ENCODE measurements at regions not wholly inside any gene's neighbourhood (a gene's known extent, or its start where the extent isn't known, plus 50 kb on each side); places are given as distances from the start of the nearest gene placed in this dataset.

- no peaks in the 10 kb centered on the region for H3K36me3 Mint-ChIP-seq (ENCODE audit: low read depth)
- H3K9me3 Mint-ChIP-seq: peaks cover 23% of the 10 kb centered on the region
- H3K4me1 Mint-ChIP-seq (ENCODE audit: low read depth): no peaks in the 10 kb centered on the region
- H3K4me3 Mint-ChIP-seq: no peak overlapping the region
- H3K27me3 Mint-ChIP-seq: peaks cover 3% of the 10 kb centered on the region
- H3K27ac Mint-ChIP-seq: no peak overlapping the region
These were observed 268.2 kb downstream of the SH3GL2 start for GRCh38 chr9:17846948-17847655.

DNA sequence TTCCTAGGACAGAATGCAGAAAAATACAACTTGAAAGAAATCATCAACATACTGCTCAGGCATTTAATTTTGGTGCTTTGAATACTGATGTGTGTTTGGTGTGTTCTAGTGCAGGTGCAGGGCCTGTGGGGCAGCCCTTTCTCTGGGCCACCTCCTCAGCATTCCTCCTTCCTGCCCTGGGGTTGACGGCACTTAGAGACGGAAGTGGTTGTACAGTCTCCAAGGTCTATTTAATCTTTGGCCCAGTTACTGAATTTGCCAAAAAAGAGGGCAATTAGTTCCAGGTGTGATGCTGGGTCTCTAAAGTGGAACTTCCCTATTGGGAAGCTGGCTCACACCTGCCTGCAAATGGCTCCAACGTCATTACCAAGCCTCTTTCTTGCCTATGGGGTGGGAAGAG, 269.0 kb downstream of the SH3GL2 start:
- H3K9me3 Mint-ChIP-seq: peaks cover 23% of the 10 kb centered on the region
- H3K36me3 Mint-ChIP-seq (ENCODE audit: low read depth): no peaks in the 10 kb centered on the region
- peaks cover 3% of the 10 kb centered on the region for H3K27me3 Mint-ChIP-seq
- no peaks in the 10 kb centered on the region for H3K4me1 Mint-ChIP-seq (ENCODE audit: low read depth)
- no peak overlapping the region for H3K4me3 Mint-ChIP-seq
- no peak overlapping the region for H3K27ac Mint-ChIP-seq

DNA sequence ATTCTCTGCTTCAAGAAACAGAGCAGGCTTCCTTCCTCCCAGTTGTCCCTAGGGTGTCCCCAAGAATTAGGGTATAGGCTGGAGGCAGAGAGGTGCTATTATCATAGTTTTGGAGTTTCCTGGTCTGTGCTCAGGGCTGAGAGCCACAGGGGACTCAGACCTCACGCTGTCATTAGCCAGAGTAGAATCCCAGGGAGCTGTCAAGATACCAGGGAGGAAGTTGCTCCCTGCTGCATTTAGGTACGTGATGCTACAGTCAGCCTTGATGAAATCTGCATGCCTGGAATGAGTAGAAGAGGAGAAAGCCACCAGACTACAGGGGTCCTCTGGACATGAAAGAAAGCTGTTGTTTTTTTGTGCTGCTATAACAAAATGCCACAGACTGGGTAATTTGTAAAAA, 273.2 kb downstream of the SH3GL2 start:
- Mint-ChIP-seq H3K27me3 (peaks cover 3% of the 10 kb centered on the region), H3K36me3 (ENCODE audit: low read depth) (no peaks in the 10 kb centered on the region), H3K4me1 (ENCODE audit: low read depth) (no peaks in the 10 kb centered on the region), H3K27ac (no peak overlapping the region), H3K9me3 (peaks cover 16% of the 10 kb centered on the region), H3K4me3 (no peak overlapping the region)

DNA sequence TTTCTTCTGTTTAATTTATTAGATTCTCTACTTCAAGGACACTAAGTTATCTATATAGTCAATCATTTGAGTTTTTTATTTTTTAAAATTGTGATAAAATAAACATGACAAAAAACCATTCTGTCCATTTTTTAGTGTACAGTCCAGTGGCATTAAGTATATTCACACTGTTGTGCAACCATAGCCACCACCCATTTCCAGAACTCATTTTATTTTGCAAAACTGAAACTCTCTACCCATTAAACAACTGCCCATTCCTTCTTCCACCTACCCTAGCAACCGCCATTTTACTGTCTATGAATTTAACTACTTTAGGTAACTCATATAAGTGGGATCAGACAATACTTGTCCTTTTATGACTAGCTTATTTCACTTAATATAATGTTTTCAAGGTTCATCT, 275.6 kb downstream of the SH3GL2 start:
- Mint-ChIP-seq H3K4me3 (no peak overlapping the region), H3K27me3 (no peaks in the 10 kb centered on the region)

DNA sequence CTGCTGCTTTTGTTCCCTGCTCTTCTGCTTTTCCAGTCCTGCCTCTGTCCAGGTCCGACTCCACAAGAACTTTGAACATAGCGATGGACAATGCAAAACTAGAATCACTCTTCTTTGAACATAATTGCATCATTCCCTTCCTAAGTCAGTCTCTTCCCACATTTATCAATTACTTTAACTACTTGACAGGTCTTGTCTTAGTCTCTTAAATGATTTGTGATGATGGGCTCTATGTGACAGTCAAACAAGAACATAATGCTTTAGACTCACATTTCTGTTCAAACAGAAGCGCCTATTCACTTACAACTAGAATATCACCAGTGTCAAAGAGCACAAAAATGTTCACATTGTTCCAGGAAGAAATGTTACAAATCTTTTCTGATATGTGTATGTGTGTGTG, 278.1 kb downstream of the SH3GL2 start:
- no peaks in the 10 kb centered on the region for H3K36me3 Mint-ChIP-seq (ENCODE audit: low read depth)
- peaks cover 7% of the 10 kb centered on the region for H3K9me3 Mint-ChIP-seq
- H3K27me3 Mint-ChIP-seq: no peaks in the 10 kb centered on the region
- no peaks in the 10 kb centered on the region for H3K4me1 Mint-ChIP-seq (ENCODE audit: low read depth)
- H3K4me3 Mint-ChIP-seq: no peak overlapping the region
- H3K27ac Mint-ChIP-seq: no peak overlapping the region

More for the DNA sequence above, 275.6 kb downstream of the SH3GL2 start:
- Mint-ChIP-seq H3K9me3 (peaks cover 11% of the 10 kb centered on the region), H3K36me3 (ENCODE audit: low read depth) (no peaks in the 10 kb centered on the region), H3K27ac (no peak overlapping the region), H3K4me1 (ENCODE audit: low read depth) (no peaks in the 10 kb centered on the region)

GRCh38 chr9:17859228-17859627, 280.4 kb downstream of the SH3GL2 start:
- Mint-ChIP-seq H3K4me3 (no peak overlapping the region), H3K9me3 (peaks cover 7% of the 10 kb centered on the region), H3K4me1 (ENCODE audit: low read depth) (no peaks in the 10 kb centered on the region), H3K27me3 (no peaks in the 10 kb centered on the region), H3K36me3 (ENCODE audit: low read depth) (no peaks in the 10 kb centered on the region), H3K27ac (no peak overlapping the region)

DNA sequence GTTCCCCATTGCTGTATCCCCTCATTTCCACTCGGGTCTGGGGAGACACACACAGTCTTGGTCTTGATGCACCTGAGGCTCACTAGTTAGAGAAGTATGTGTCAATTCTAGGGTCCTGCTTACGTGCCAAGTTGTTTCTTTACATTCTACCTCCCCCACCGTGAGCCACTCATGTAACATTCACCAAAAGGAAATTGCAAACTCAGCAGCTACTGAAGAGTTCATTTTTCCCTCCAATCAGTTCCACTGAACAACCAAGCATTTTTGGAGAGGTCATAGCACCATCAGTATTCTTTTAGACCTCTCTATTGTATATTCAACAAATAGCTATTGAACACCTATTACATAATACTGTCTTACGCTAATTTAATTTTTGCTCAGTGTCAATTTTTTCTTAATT, 281.1 kb downstream of the SH3GL2 start:
- Mint-ChIP-seq H3K4me3 (no peak overlapping the region), H3K27me3 (no peaks in the 10 kb centered on the region), H3K4me1 (ENCODE audit: low read depth) (no peaks in the 10 kb centered on the region), H3K27ac (no peak overlapping the region), H3K9me3 (peaks cover 4% of the 10 kb centered on the region), H3K36me3 (ENCODE audit: low read depth) (no peaks in the 10 kb centered on the region)

DNA sequence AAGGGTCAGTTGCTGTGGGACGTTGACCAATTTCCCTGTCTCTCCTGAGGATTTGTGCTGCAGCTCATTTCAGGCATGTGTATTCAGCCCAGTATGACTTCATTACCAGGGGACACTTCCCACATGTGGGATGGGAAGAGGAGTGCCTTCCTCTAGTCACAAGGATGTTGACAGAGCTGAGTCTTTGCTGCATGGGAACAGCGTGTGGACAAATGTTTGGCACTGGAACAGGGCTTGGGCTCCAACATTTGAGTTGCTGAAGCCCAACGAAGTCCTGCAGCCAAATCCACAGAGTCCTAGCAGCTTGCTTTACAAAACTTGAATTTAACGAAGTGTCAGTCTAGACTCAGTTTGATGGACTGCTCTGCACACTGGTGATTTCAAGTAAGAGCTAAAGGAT, 283.2 kb downstream of the SH3GL2 start:
- no peak overlapping the region for H3K27ac Mint-ChIP-seq
- H3K36me3 Mint-ChIP-seq (ENCODE audit: low read depth): no peaks in the 10 kb centered on the region
- H3K4me3 Mint-ChIP-seq: no peak overlapping the region
- no peaks in the 10 kb centered on the region for H3K9me3 Mint-ChIP-seq
- no peaks in the 10 kb centered on the region for H3K27me3 Mint-ChIP-seq
- H3K4me1 Mint-ChIP-seq (ENCODE audit: low read depth): no peaks in the 10 kb centered on the region

GRCh38 chr9:17862629-17863028, 283.8 kb downstream of the SH3GL2 start:
- H3K9me3 Mint-ChIP-seq: no peaks in the 10 kb centered on the region

GRCh38 chr9:17863213-17863883, 284.5 kb downstream of the SH3GL2 start:
- Mint-ChIP-seq H3K27me3 (no peaks in the 10 kb centered on the region), H3K4me1 (ENCODE audit: low read depth) (no peaks in the 10 kb centered on the region), H3K36me3 (ENCODE audit: low read depth) (no peaks in the 10 kb centered on the region), H3K4me3 (no peak overlapping the region), H3K27ac (no peak overlapping the region), H3K9me3 (no peaks in the 10 kb centered on the region)

More at GRCh38 chr9:17862629-17863028, 283.8 kb downstream of the SH3GL2 start:
- no peaks in the 10 kb centered on the region for H3K36me3 Mint-ChIP-seq (ENCODE audit: low read depth)
- no peaks in the 10 kb centered on the region for H3K27me3 Mint-ChIP-seq
- no peaks in the 10 kb centered on the region for H3K4me1 Mint-ChIP-seq (ENCODE audit: low read depth)
- H3K4me3 Mint-ChIP-seq: no peak overlapping the region
- H3K27ac Mint-ChIP-seq: no peak overlapping the region

- Mint-ChIP-seq H3K9me3 (no peaks in the 10 kb centered on the region), H3K4me1 (ENCODE audit: low read depth) (no peaks in the 10 kb centered on the region), H3K27ac (no peak overlapping the region), H3K4me3 (no peak overlapping the region), H3K36me3 (ENCODE audit: low read depth) (no peaks in the 10 kb centered on the region), H3K27me3 (no peaks in the 10 kb centered on the region)
These were observed 285.1 kb downstream of the SH3GL2 start for GRCh38 chr9:17863924-17864323.

- no peak overlapping the region for H3K27ac Mint-ChIP-seq
- H3K4me1 Mint-ChIP-seq (ENCODE audit: low read depth): no peaks in the 10 kb centered on the region
- no peaks in the 10 kb centered on the region for H3K9me3 Mint-ChIP-seq
- no peak overlapping the region for H3K4me3 Mint-ChIP-seq
- H3K36me3 Mint-ChIP-seq (ENCODE audit: low read depth): no peaks in the 10 kb centered on the region
- no peaks in the 10 kb centered on the region for H3K27me3 Mint-ChIP-seq
These were observed 286.1 kb downstream of the SH3GL2 start for GRCh38 chr9:17864951-17865350.

- no peaks in the 10 kb centered on the region for H3K9me3 Mint-ChIP-seq
- no peak overlapping the region for H3K4me3 Mint-ChIP-seq
- H3K27me3 Mint-ChIP-seq: no peaks in the 10 kb centered on the region
- H3K27ac Mint-ChIP-seq: no peak overlapping the region
- H3K36me3 Mint-ChIP-seq (ENCODE audit: low read depth): no peaks in the 10 kb centered on the region
- H3K4me1 Mint-ChIP-seq (ENCODE audit: low read depth): no peaks in the 10 kb centered on the region
These were observed 287.0 kb downstream of the SH3GL2 start for GRCh38 chr9:17865881-17866280.

- Mint-ChIP-seq H3K4me3 (no peak overlapping the region), H3K9me3 (peaks cover 5% of the 10 kb centered on the region), H3K27me3 (no peaks in the 10 kb centered on the region), H3K4me1 (ENCODE audit: low read depth) (no peaks in the 10 kb centered on the region), H3K27ac (no peak overlapping the region), H3K36me3 (ENCODE audit: low read depth) (no peaks in the 10 kb centered on the region)
These were observed 291.9 kb downstream of the SH3GL2 start for GRCh38 chr9:17870722-17871121.

DNA sequence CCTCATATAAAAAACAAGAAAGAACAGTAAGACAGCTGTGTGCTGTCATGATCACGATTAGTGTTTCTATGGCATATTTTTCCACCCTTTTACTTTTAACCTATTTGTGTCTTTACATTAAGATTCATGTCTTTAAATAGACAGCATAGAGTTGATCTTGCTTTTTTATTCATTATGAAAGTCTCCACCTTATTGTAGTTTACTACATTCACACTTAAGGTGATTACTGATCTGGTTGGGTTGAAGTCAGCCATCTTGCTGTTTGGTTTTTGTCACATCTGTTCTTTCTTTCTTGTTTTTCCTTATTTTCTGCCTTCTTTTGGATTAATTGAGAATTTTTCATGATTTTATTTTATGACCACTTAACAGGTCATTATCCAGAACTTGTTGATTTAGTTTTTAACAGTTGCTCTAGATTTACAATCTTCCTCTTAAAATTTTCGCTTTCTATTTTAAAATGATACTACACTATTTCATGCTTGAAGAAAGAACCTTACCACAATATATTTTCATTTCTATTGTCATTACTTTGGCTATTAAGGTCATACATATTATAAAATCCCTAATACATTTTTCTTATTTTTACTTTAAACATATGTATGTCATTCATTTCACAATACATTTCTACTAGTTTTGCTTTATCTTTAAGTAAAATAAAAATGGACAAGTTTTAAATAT, 292.5 kb downstream of the SH3GL2 start:
- H3K36me3 Mint-ChIP-seq (ENCODE audit: low read depth): no peaks in the 10 kb centered on the region
- no peak overlapping the region for H3K4me3 Mint-ChIP-seq
- H3K4me1 Mint-ChIP-seq (ENCODE audit: low read depth): no peaks in the 10 kb centered on the region
- peaks cover 5% of the 10 kb centered on the region for H3K9me3 Mint-ChIP-seq
- no peaks in the 10 kb centered on the region for H3K27me3 Mint-ChIP-seq
- no peak overlapping the region for H3K27ac Mint-ChIP-seq

Data from stimulated activated naive CD8-positive, alpha-beta T cell treated with anti-CD3 and anti-CD28 coated beads, Interleukin-15, Interleukin-2, amounts not matched to agents 100 ng/mL and 50 ng/mL, for 24 hours (primary cell).